Breast epithelium (tissue), 3 donors: ENCODE measurements at regions not wholly inside any gene's neighbourhood (a gene's known extent, or its start where the extent isn't known, plus 50 kb on each side); places are given as distances from the start of the nearest gene placed in this dataset.

Source experiments
- CTCF ChIP-seq, 3 donors: fragments of 450-650 bp; IDR thresholded peaks; one replicate each; pipeline ENCODE4 v1.5.1; 2016 to 2017; ENCODE audit warnings: antibody characterized with exemption in 3 of 3, mild to moderate bottlenecking in 3 of 3, moderate library complexity in 3 of 3
- POLR2A ChIP-seq: fragments of 450-650 bp; IDR thresholded peaks from one replicate; pipeline ENCODE4 v1.6.1; 2016; ENCODE audit warnings: antibody characterized with exemption, mild to moderate bottlenecking, moderate library complexity
- POLR2AphosphoS5 ChIP-seq, 3 donors: sonication (generic); formaldehyde crosslinking; IDR thresholded peaks; one replicate each; pipeline ENCODE4 v1.6.1; 2017; ENCODE audit warnings: antibody characterized with exemption in 3 of 3

GRCh38 chr10:129075508-129075907 is 391.5 kb upstream of the MGMT start:
- TF ChIP-seq POLR2AphosphoS5 (IDR thresholded peaks at IDR 0.05) (no peak), CTCF (IDR thresholded peaks at IDR 0.05) (no peak), POLR2A (no peak)
